IPS-20b (cell line): ENCODE measurements at regions not wholly inside any gene's neighbourhood (a gene's known extent, or its start where the extent isn't known, plus 50 kb on each side); places are given as distances from the start of the nearest gene placed in this dataset.

Source experiments
- H3K27ac ChIP-seq: one replicate; pipeline ENCODE4 v1.5.1; 2013; ENCODE audit warnings: low read length
- H3K27me3 ChIP-seq: 2 replicates; pipeline ENCODE4 v1.6.1; 2013; ENCODE audit warnings: mild to moderate bottlenecking, low read length, inconsistent platforms; ENCODE audit not compliant: insufficient read depth
- H3K36me3 ChIP-seq: 2 replicates; pipeline ENCODE4 v1.6.1; 2013; ENCODE audit warnings: low read depth, mild to moderate bottlenecking, inconsistent platforms, low read length, moderate library complexity; ENCODE audit not compliant: insufficient read depth
- H3K4me1 ChIP-seq: 2 replicates; pipeline ENCODE4 v1.6.1; 2013; ENCODE audit warnings: mild to moderate bottlenecking, control low read depth, inconsistent platforms, low read length, moderate library complexity; ENCODE audit not compliant: insufficient read depth
- H3K4me3 ChIP-seq: 2 replicates; pipeline ENCODE4 v1.5.1; 2013; ENCODE audit warnings: mild to moderate bottlenecking, low read length, inconsistent platforms
- H3K9ac ChIP-seq: 2 replicates; pipeline ENCODE4 v1.6.1; 2013; ENCODE audit warnings: low read depth, mild to moderate bottlenecking, inconsistent platforms, low read length, moderate library complexity
- H3K9me3 ChIP-seq: 2 replicates; pipeline ENCODE4 v1.6.1; 2013; ENCODE audit warnings: mild to moderate bottlenecking, low read depth, low read length, inconsistent platforms; ENCODE audit not compliant: insufficient read depth

- Histone ChIP-seq H3K4me1 (peaks cover 8% of the 10 kb centered on the region), H3K9ac (no peak overlapping the region), H3K9me3 (peaks cover 4% of the 10 kb centered on the region), H3K27ac (no peak overlapping the region), H3K4me3 (no peak overlapping the region), H3K36me3 (no peaks in the 10 kb centered on the region), H3K27me3 (no peaks in the 10 kb centered on the region)
Measured at GRCh38 chr15:69749797-69750196, 297.2 kb downstream of the RPLP1 start.

GRCh38 chr15:69750253-69750652 lies 297.6 kb downstream of the RPLP1 start:
- Histone ChIP-seq H3K27me3 (no peaks in the 10 kb centered on the region), H3K9ac (no peak overlapping the region), H3K36me3 (no peaks in the 10 kb centered on the region), H3K9me3 (peaks cover 4% of the 10 kb centered on the region), H3K4me3 (no peak overlapping the region), H3K27ac (no peak overlapping the region), H3K4me1 (peaks cover 11% of the 10 kb centered on the region)

- Histone ChIP-seq H3K36me3 (no peaks in the 10 kb centered on the region), H3K9ac (no peak overlapping the region), H3K9me3 (peaks cover 4% of the 10 kb centered on the region), H3K4me1 (peaks cover 12% of the 10 kb centered on the region), H3K27ac (no peak overlapping the region), H3K27me3 (no peaks in the 10 kb centered on the region), H3K4me3 (no peak overlapping the region)
Measured at GRCh38 chr15:69751147-69751546, 298.5 kb downstream of the RPLP1 start.

GRCh38 chr15:69751566-69751965 lies 298.9 kb downstream of the RPLP1 start:
- Histone ChIP-seq H3K4me1 (peaks cover 12% of the 10 kb centered on the region), H3K9ac (no peak overlapping the region)

GRCh38 chr15:69753867-69754266 lies 301.2 kb downstream of the RPLP1 start:
- H3K4me1 ChIP-seq, result peaks cover 5% of the 10 kb centered on the region; the same call in 1 of the 2 replicates
- no peaks in the 10 kb centered on the region; the same call in 1 of the 2 replicates for H3K27me3 ChIP-seq
- peaks cover 4% of the 10 kb centered on the region for H3K9me3 ChIP-seq
- no peak overlapping the region for H3K9ac ChIP-seq
- H3K36me3 ChIP-seq, result no peaks in the 10 kb centered on the region
- H3K4me3 ChIP-seq, result no peak overlapping the region
- H3K27ac ChIP-seq, result no peak overlapping the region

More at GRCh38 chr15:69751566-69751965, 298.9 kb downstream of the RPLP1 start:
- no peaks in the 10 kb centered on the region for H3K36me3 ChIP-seq
- peaks cover 4% of the 10 kb centered on the region for H3K9me3 ChIP-seq
- H3K27ac ChIP-seq, result no peak overlapping the region
- no peak overlapping the region for H3K4me3 ChIP-seq
- H3K27me3 ChIP-seq, result no peaks in the 10 kb centered on the region; the same call in 1 of the 2 replicates

DNA sequence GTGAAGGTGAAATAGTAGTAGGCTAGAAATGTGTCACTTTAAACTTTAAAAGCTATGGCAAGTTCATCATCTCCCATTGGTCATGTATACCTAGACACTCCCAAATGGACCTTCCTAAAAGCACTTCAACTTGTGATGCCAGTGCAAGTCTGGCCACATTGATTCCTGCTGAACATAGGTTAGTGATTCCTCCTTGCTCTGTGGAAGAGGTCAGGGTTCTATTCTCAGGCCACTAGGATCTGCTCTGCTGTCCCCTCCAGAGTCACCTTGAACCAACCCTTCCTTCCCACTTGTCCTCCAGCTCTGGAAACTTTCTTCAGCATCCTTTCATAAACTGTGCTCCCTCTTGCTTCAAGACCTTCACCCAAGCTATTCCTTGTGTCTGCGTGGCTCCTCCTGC lies 301.7 kb downstream of the RPLP1 start:
- H3K27me3 ChIP-seq, result no peaks in the 10 kb centered on the region; the same call in 1 of the 2 replicates
- H3K9me3 ChIP-seq, result peaks cover 4% of the 10 kb centered on the region
- no peak overlapping the region for H3K27ac ChIP-seq
- no peak overlapping the region for H3K4me3 ChIP-seq
- no peak overlapping the region for H3K9ac ChIP-seq
- H3K36me3 ChIP-seq, result no peaks in the 10 kb centered on the region
- peaks cover 5% of the 10 kb centered on the region; the same call in 1 of the 2 replicates for H3K4me1 ChIP-seq

- Histone ChIP-seq H3K9me3 (peaks cover 4% of the 10 kb centered on the region), H3K9ac (no peak overlapping the region), H3K4me1 (peaks cover 5% of the 10 kb centered on the region; the same call in 1 of the 2 replicates), H3K36me3 (no peaks in the 10 kb centered on the region), H3K27me3 (no peaks in the 10 kb centered on the region; the same call in 1 of the 2 replicates), H3K4me3 (no peak overlapping the region; the same call in 1 of the 2 replicates), H3K27ac (no peak overlapping the region)
Measured at GRCh38 chr15:69755551-69756310, 303.1 kb downstream of the RPLP1 start.

GRCh38 chr15:69756440-69756839 lies 303.8 kb downstream of the RPLP1 start:
- H3K9me3 ChIP-seq, result peaks cover 4% of the 10 kb centered on the region
- H3K4me3 ChIP-seq, result no peak overlapping the region
- no peak overlapping the region for H3K9ac ChIP-seq
- H3K27ac ChIP-seq, result no peak overlapping the region
- no peaks in the 10 kb centered on the region; the same call in 1 of the 2 replicates for H3K27me3 ChIP-seq
- H3K4me1 ChIP-seq, result peaks cover 5% of the 10 kb centered on the region; the same call in 1 of the 2 replicates
- no peaks in the 10 kb centered on the region for H3K36me3 ChIP-seq

GRCh38 chr15:69757186-69757585 lies 304.6 kb downstream of the RPLP1 start:
- H3K9ac ChIP-seq, result no peak overlapping the region
- no peak overlapping the region for H3K27ac ChIP-seq
- no peaks in the 10 kb centered on the region for H3K36me3 ChIP-seq
- peaks cover 4% of the 10 kb centered on the region for H3K9me3 ChIP-seq
- H3K27me3 ChIP-seq, result no peaks in the 10 kb centered on the region; the same call in 1 of the 2 replicates
- H3K4me3 ChIP-seq, result no peak overlapping the region
- peaks cover 5% of the 10 kb centered on the region; the same call in 1 of the 2 replicates for H3K4me1 ChIP-seq

- H3K9me3 ChIP-seq, result peaks cover 4% of the 10 kb centered on the region; the same call in 1 of the 2 replicates
- H3K27me3 ChIP-seq, result no peaks in the 10 kb centered on the region; the same call in 1 of the 2 replicates
- H3K36me3 ChIP-seq, result no peaks in the 10 kb centered on the region
- peaks cover 5% of the 10 kb centered on the region; the same call in 1 of the 2 replicates for H3K4me1 ChIP-seq
- no peak overlapping the region for H3K27ac ChIP-seq
- no peak overlapping the region for H3K4me3 ChIP-seq
- H3K9ac ChIP-seq, result no peak overlapping the region
Measured at GRCh38 chr15:69758291-69758771, 305.7 kb downstream of the RPLP1 start.

DNA sequence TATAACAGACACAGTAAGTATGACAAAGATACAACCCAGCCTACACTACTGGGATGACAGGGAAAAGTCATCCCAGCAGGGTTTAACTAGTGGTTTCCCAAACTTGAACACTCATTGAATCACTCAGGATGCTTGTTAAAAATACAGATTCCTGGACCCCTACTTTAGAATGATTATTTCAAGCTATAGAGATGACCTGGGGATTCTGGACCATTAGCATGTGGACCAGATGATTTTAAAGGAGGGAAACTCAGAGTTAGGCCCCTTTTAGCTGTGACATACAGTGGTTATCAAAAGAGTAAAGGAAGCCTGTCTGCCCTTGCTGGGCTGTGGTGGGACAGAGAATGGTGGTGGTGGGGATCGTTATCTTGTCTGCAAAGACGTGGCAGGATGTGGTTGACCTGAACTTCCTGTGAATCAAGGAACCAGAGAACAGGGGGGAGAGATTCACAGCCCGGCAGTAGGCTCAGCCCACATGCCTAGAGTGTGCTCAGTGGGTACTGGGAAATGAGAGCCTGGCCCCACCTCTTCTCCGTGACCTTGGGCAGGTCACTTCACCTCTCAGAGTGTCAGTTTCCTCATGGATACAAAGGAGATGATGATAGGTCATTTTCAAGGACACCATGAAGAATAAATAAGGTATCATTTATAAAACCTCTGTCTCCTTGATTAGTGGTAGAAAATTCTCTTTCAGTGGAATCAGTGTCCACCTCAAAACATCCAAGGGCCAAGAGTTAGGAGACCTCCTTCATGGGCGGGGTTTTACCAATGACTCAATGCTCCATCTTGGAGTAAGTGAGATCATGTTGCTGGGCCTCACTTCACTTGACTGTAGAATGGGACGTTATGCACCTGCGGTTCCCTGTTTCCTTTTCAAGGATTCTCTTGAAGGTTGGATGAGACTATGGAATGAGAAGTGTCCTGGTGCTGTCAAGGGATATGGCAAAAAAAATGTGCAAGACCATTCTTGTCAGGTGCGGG lies 306.5 kb downstream of the RPLP1 start:
- Histone ChIP-seq H3K9ac (no peak overlapping the region), H3K27me3 (no peaks in the 10 kb centered on the region; the same call in 1 of the 2 replicates), H3K36me3 (no peaks in the 10 kb centered on the region), H3K4me1 (peaks cover 5% of the 10 kb centered on the region; the same call in 1 of the 2 replicates), H3K27ac (no peak overlapping the region), H3K4me3 (no peak overlapping the region), H3K9me3 (no peaks in the 10 kb centered on the region)
